ENCODE measurements at regions not wholly inside any gene's neighbourhood (a gene's known extent, or its start where the extent isn't known, plus 50 kb on each side); places are given as distances from the start of the nearest gene placed in this dataset.

- TF ChIP-seq, protein P1, sequence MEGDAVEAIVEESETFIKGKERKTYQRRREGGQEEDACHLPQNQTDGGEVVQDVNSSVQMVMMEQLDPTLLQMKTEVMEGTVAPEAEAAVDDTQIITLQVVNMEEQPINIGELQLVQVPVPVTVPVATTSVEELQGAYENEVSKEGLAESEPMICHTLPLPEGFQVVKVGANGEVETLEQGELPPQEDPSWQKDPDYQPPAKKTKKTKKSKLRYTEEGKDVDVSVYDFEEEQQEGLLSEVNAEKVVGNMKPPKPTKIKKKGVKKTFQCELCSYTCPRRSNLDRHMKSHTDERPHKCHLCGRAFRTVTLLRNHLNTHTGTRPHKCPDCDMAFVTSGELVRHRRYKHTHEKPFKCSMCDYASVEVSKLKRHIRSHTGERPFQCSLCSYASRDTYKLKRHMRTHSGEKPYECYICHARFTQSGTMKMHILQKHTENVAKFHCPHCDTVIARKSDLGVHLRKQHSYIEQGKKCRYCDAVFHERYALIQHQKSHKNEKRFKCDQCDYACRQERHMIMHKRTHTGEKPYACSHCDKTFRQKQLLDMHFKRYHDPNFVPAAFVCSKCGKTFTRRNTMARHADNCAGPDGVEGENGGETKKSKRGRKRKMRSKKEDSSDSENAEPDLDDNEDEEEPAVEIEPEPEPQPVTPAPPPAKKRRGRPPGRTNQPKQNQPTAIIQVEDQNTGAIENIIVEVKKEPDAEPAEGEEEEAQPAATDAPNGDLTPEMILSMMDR (conservative IDR thresholded peaks at IDR 0.05; ENCODE audit: low read depth, low read length), result no peak
- TF ChIP-seq EZH2 (IDR thresholded peaks at IDR 0.05; ENCODE audit: borderline replicate concordance, low read depth, low read length, poor library complexity, severe bottlenecking), result no peak
Observed at GRCh38 chr17:71730871-71731270, 389.9 kb upstream of the SOX9 start.
